Heart right ventricle (tissue), 16 donors: ENCODE measurements at regions not wholly inside any gene's neighbourhood (a gene's known extent, or its start where the extent isn't known, plus 50 kb on each side); places are given as distances from the start of the nearest gene placed in this dataset.

Experiments
- ATAC-seq, 8 donors: fragments of 200-7000 bp; cut with Tn5 transposase; one replicate each; pipeline ENCODE4 v1.9.1; 2020; ENCODE audit warnings: mild to moderate bottlenecking in 8 of 8, moderate library complexity in 8 of 8, moderate number of reproducible peaks in 1 of 8
- DNase-seq, 2 donors: peaks; one replicate each; pipeline ENCODE4 v3.0.0-alpha.2; 2020
- H3K27ac ChIP-seq, 10 donors: fragments of 200-600 bp; sonication (generic) in 2 of 10; one replicate each; pipeline versions ENCODE4 v1.5.0 to v1.8.0; 2020 to 2022; ENCODE audit warnings: mild to moderate bottlenecking in 3 of 10
- H3K27me3 ChIP-seq, 7 donors: fragments of 200-600 bp; one replicate each; pipeline ENCODE4 v1.8.0; 2021 to 2022; ENCODE audit warnings: mild to moderate bottlenecking in 2 of 7
- H3K36me3 ChIP-seq, 9 donors: fragments of 200-600 bp; sonication (generic) in 1 of 9; one replicate each; pipeline versions ENCODE4 v1.5.0 to v1.8.0; 2020 to 2022; ENCODE audit warnings: mild to moderate bottlenecking in 2 of 9
- H3K4me1 ChIP-seq, 9 donors: fragments of 200-600 bp; sonication (generic) in 1 of 9; one replicate each; pipeline versions ENCODE4 v1.5.0 to v1.8.0; 2020 to 2022; ENCODE audit warnings: mild to moderate bottlenecking in 4 of 9
- H3K4me3 ChIP-seq, 10 donors: fragments of 200-600 bp; sonication (generic) in 2 of 10; one replicate each; pipeline versions ENCODE4 v1.5.0 to v1.8.0; 2020 to 2022; ENCODE audit warnings: mild to moderate bottlenecking in 7 of 10, moderate library complexity in 2 of 10
- H3K9me3 ChIP-seq, 11 donors: fragments of 200-600 bp in 10 of 11; sonication (generic) in 2 of 11; one replicate each; pipeline versions ENCODE4 v1.5.0 to v1.8.0; 2013 to 2022; ENCODE audit warnings: mild to moderate bottlenecking in 2 of 11, control low read depth in 1 of 11, moderate library complexity in 1 of 11
- WGBS, 2 donors: extraction: QIAGEN DNeasy Blood & Tissue Kit; methylation state at CpG; one replicate each; pipeline ENCODE4 v1.1.7; 2013; ENCODE audit warnings: inconsistent platforms in 1 of 2; 5-methylcytosine and 5-hydroxymethylcytosine counted together
- intact Hi-C, 10 donors: fragments of 100-400 bp; cut with DNase I; formaldehyde crosslinking; loops; one replicate each; pipeline versions ENCODE4 v1.11.1 to v1.14.2; 2022
- TF ChIP-seq, protein P1 (sequence below), 9 donors: fragments of 200-600 bp; sonication (generic) in 2 of 9; IDR thresholded peaks; one replicate each; pipeline versions ENCODE4 v1.5.0 to v1.8.0; 2021 to 2022; ENCODE audit warnings: antibody characterized with exemption in 9 of 9, mild to moderate bottlenecking in 5 of 9, moderate library complexity in 1 of 9
- donor health status: Arrhythmogenic right ventricular cardiomyopathy.
- donor health status: ischemic (EF 13 %, LVEDD 7.1; RV severe dilation, severe dysfunction).
- donor health status: healthy with polysubstance abuse.
- donor health status: DM: no; HTN: yes; CAD: no.
- donor health status: DM: no; HTN: no; CAD: no.
- donor health status: ischemic (EF 25% LVEDD 6.9; RV normal size, moderate dysfunction).
- donor health status: ischemic (EF 25% LVEDD 5.7; RV mildly dilated, moderate dysfunction).
- donor health status: healthy.
- donor health status: DM: yes; HTN: yes; CAD: no.
- donor health status: Ischemic cardiomyopathy.
- donor health status: ischemic (EF 35%, LVEDD 5.7; RV mildly dilated, moderate dysfunction).
- donor health status: nonischemic (EF 11% LVEDD 7.7; RV severe dilation, severe dysfunction).
- donor health status: DM: yes; HTN: yes; CAD: no.
- donor health status: PGD.
- donor health status: ischemic (EF 29% LVEDD 5.4; RV normal size, mild dysfunction).
- donor health status: nonischemic (EF 23%, LVEDD 6.1; RV moderate dilation, normal function).

- intact Hi-C loops = no loop called here
- Histone ChIP-seq H3K27me3 (no peaks in the 10 kb centered on the region), H3K9me3 (peaks cover 0 to 29% (median 18%) of the 10 kb centered on the region in 11 donors), H3K36me3 (peaks cover 0 to 35% (median 4%) of the 10 kb centered on the region in 9 donors), H3K27ac (peak overlapping the region in 3 of 10 donors; percentile 2 to 48 (median 22)), H3K4me1 (peaks cover 4 to 38% (median 19%) of the 10 kb centered on the region in 9 donors), H3K4me3 (no peak overlapping the region)
- DNase-seq (peak in 1 of 2 donors; percentile 19), ATAC-seq (no peak)
- TF ChIP-seq, protein P1, sequence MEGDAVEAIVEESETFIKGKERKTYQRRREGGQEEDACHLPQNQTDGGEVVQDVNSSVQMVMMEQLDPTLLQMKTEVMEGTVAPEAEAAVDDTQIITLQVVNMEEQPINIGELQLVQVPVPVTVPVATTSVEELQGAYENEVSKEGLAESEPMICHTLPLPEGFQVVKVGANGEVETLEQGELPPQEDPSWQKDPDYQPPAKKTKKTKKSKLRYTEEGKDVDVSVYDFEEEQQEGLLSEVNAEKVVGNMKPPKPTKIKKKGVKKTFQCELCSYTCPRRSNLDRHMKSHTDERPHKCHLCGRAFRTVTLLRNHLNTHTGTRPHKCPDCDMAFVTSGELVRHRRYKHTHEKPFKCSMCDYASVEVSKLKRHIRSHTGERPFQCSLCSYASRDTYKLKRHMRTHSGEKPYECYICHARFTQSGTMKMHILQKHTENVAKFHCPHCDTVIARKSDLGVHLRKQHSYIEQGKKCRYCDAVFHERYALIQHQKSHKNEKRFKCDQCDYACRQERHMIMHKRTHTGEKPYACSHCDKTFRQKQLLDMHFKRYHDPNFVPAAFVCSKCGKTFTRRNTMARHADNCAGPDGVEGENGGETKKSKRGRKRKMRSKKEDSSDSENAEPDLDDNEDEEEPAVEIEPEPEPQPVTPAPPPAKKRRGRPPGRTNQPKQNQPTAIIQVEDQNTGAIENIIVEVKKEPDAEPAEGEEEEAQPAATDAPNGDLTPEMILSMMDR (IDR thresholded peaks at IDR 0.05) = no peak
- WGBS, 2 donors = 46 to 48% methylated on average over 4 of the region's 4 CpGs
Measured at GRCh38 chr7:149564340-149565095, 66.9 kb upstream of the ZNF746 start.

DNA sequence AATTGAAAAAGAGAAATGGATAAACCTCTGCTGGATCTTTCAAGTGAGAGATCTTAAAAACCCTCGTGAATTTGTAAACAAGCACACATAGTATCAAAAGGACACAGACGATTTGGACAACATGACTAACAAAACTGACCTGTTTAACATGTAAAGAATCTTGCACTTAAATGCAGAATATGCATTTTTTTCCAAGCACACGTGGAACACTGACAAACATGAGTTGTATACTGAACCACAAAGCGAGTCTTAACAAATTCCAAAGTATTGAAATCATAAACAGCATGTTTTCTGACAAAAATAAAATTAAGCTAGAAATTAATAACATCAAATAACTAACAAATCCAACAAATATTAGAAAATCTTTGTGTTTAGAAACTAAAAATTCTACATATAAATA lies 65.0 kb upstream of the ZNF746 start:
- peaks cover 0 to 15% (median 9%) of the 10 kb centered on the region in 11 donors for H3K9me3 ChIP-seq
- H3K36me3 ChIP-seq = peaks cover 0 to 49% (median 6%) of the 10 kb centered on the region in 9 donors
- TF ChIP-seq, protein P1 (IDR thresholded peaks at IDR 0.05) = no peak
- intact Hi-C loops = no loop called here
- H3K27ac ChIP-seq = no peak overlapping the region
- DNase-seq = no peak
- no peaks in the 10 kb centered on the region for H3K27me3 ChIP-seq
- no peak overlapping the region for H3K4me3 ChIP-seq
- 89% methylated on average over 4 of the region's 4 CpGs for WGBS, 2 donors
- ATAC-seq = no peak
- peaks cover 4 to 36% (median 19%) of the 10 kb centered on the region in 9 donors for H3K4me1 ChIP-seq

GRCh38 chr7:149561072-149561471 lies 63.5 kb upstream of the ZNF746 start:
- Histone ChIP-seq H3K4me3 (no peak overlapping the region), H3K27ac (no peak overlapping the region), H3K36me3 (peaks cover 0 to 50% (median 11%) of the 10 kb centered on the region in 9 donors), H3K9me3 (peaks cover 0 to 15% (median 9%) of the 10 kb centered on the region in 11 donors), H3K27me3 (no peaks in the 10 kb centered on the region), H3K4me1 (peaks cover 4 to 21% (median 15%) of the 10 kb centered on the region in 9 donors)
- DNase-seq = no peak
- TF ChIP-seq, protein P1 (IDR thresholded peaks at IDR 0.05) = no peak
- 71 to 73% methylated on average over 3 of the region's 3 CpGs for WGBS, 2 donors
- intact Hi-C loops = no loop called here
- ATAC-seq = no peak

DNA sequence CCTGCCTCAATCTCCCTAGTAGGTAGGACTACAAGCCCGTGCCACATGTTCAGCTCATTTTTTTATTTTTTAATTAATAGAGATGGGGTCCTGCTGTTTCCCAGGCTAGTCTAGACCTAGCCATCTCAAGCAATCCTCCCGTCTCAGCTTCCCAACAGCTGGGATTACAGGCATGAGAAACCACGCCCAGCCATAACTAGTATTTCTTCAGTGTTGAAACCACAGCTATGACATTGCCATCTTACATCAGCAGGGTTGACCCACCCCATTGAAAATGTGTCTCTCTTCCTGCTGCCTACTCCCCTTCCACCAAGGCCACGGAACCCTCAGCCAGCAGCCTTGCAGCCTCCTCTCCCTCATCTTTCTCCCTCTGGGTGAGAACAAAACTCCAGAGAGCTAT lies 62.1 kb upstream of the ZNF746 start:
- H3K36me3 ChIP-seq = peaks cover 0 to 55% (median 11%) of the 10 kb centered on the region in 9 donors
- no peak for ATAC-seq
- peaks cover 0 to 15% (median 9%) of the 10 kb centered on the region in 11 donors for H3K9me3 ChIP-seq
- no peak for DNase-seq
- no peaks in the 10 kb centered on the region for H3K27me3 ChIP-seq
- no peak overlapping the region for H3K4me3 ChIP-seq
- TF ChIP-seq, protein P1 (IDR thresholded peaks at IDR 0.05) = no peak
- H3K4me1 ChIP-seq = peaks cover 0 to 7% (median 5%) of the 10 kb centered on the region in 9 donors
- intact Hi-C loops = no loop called here
- WGBS, 2 donors = 90 to 93% methylated on average over 4 of the region's 4 CpGs
- H3K27ac ChIP-seq = no peak overlapping the region
